ENCODE measurements at regions not wholly inside any gene's neighbourhood (a gene's known extent, or its start where the extent isn't known, plus 50 kb on each side); places are given as distances from the start of the nearest gene placed in this dataset.

GRCh38 chr5:110085826-110086225 lies 396.1 kb downstream of the MAN2A1 start:
- Histone ChIP-seq H3K27me3 (ENCODE audit: control insufficient read depth in 1 of 2, insufficient read depth in 2 of 2, low read length in 2 of 2) (no peaks in the 10 kb centered on the region), H3K4me1 (ENCODE audit: control insufficient read depth in 1 of 2, insufficient read depth in 2 of 2, low read length in 2 of 2) (no peaks in the 10 kb centered on the region), H3K4me3 (ENCODE audit: low read depth in 1 of 2, low read length in 2 of 2) (no peak overlapping the region), H3K9me3 (ENCODE audit: control insufficient read depth in 1 of 2, low read length in 2 of 2) (no peaks in the 10 kb centered on the region), H3K27ac (ENCODE audit: low read depth, low read length) (no peak overlapping the region), H3K9ac (ENCODE audit: low read depth in 1 of 2, low read length in 2 of 2) (no peak overlapping the region), H3K36me3 (ENCODE audit: control insufficient read depth in 1 of 2, insufficient read depth in 2 of 2, low read length in 2 of 2) (no peaks in the 10 kb centered on the region)

GRCh38 chr5:110086658-110087388 lies 397.1 kb downstream of the MAN2A1 start:
- no peak overlapping the region for H3K4me3 ChIP-seq (ENCODE audit: low read depth in 1 of 2, low read length in 2 of 2)

GRCh38 chr5:110087829-110088228 lies 398.1 kb downstream of the MAN2A1 start:
- Histone ChIP-seq H3K9ac (ENCODE audit: low read depth in 1 of 2, low read length in 2 of 2) (no peak overlapping the region), H3K27ac (ENCODE audit: low read depth, low read length) (no peak overlapping the region)

More at GRCh38 chr5:110086658-110087388, 397.1 kb downstream of the MAN2A1 start:
- H3K27ac ChIP-seq (ENCODE audit: low read depth, low read length) = no peak overlapping the region
- H3K27me3 ChIP-seq (ENCODE audit: control insufficient read depth in 1 of 2, insufficient read depth in 2 of 2, low read length in 2 of 2) = no peaks in the 10 kb centered on the region
- no peaks in the 10 kb centered on the region for H3K9me3 ChIP-seq (ENCODE audit: control insufficient read depth in 1 of 2, low read length in 2 of 2)
- no peaks in the 10 kb centered on the region for H3K36me3 ChIP-seq (ENCODE audit: control insufficient read depth in 1 of 2, insufficient read depth in 2 of 2, low read length in 2 of 2)
- no peak overlapping the region for H3K9ac ChIP-seq (ENCODE audit: low read depth in 1 of 2, low read length in 2 of 2)
- H3K4me1 ChIP-seq (ENCODE audit: control insufficient read depth in 1 of 2, insufficient read depth in 2 of 2, low read length in 2 of 2) = no peaks in the 10 kb centered on the region

GRCh38 chr5:110088676-110089436 lies 399.1 kb downstream of the MAN2A1 start:
- H3K36me3 ChIP-seq (ENCODE audit: control insufficient read depth in 1 of 2, insufficient read depth in 2 of 2, low read length in 2 of 2) = no peaks in the 10 kb centered on the region

More at GRCh38 chr5:110087829-110088228, 398.1 kb downstream of the MAN2A1 start:
- Histone ChIP-seq H3K36me3 (ENCODE audit: control insufficient read depth in 1 of 2, insufficient read depth in 2 of 2, low read length in 2 of 2) (no peaks in the 10 kb centered on the region), H3K4me1 (ENCODE audit: control insufficient read depth in 1 of 2, insufficient read depth in 2 of 2, low read length in 2 of 2) (no peaks in the 10 kb centered on the region), H3K9me3 (ENCODE audit: control insufficient read depth in 1 of 2, low read length in 2 of 2) (no peaks in the 10 kb centered on the region), H3K4me3 (ENCODE audit: low read depth in 1 of 2, low read length in 2 of 2) (no peak overlapping the region), H3K27me3 (ENCODE audit: control insufficient read depth in 1 of 2, insufficient read depth in 2 of 2, low read length in 2 of 2) (no peaks in the 10 kb centered on the region)

GRCh38 chr5:110092955-110093785 lies 403.4 kb downstream of the MAN2A1 start:
- H3K36me3 ChIP-seq (ENCODE audit: control insufficient read depth in 1 of 2, insufficient read depth in 2 of 2, low read length in 2 of 2) = no peaks in the 10 kb centered on the region
- H3K27me3 ChIP-seq (ENCODE audit: control insufficient read depth in 1 of 2, insufficient read depth in 2 of 2, low read length in 2 of 2) = no peaks in the 10 kb centered on the region
- H3K4me3 ChIP-seq (ENCODE audit: low read depth in 1 of 2, low read length in 2 of 2) = no peak overlapping the region
- no peaks in the 10 kb centered on the region for H3K9me3 ChIP-seq (ENCODE audit: control insufficient read depth in 1 of 2, low read length in 2 of 2)
- no peak overlapping the region for H3K27ac ChIP-seq (ENCODE audit: low read depth, low read length)
- H3K4me1 ChIP-seq (ENCODE audit: control insufficient read depth in 1 of 2, insufficient read depth in 2 of 2, low read length in 2 of 2) = no peaks in the 10 kb centered on the region
- H3K9ac ChIP-seq (ENCODE audit: low read depth in 1 of 2, low read length in 2 of 2) = no peak overlapping the region

More at GRCh38 chr5:110088676-110089436, 399.1 kb downstream of the MAN2A1 start:
- Histone ChIP-seq H3K9me3 (ENCODE audit: control insufficient read depth in 1 of 2, low read length in 2 of 2) (no peaks in the 10 kb centered on the region), H3K4me3 (ENCODE audit: low read depth in 1 of 2, low read length in 2 of 2) (no peak overlapping the region), H3K27me3 (ENCODE audit: control insufficient read depth in 1 of 2, insufficient read depth in 2 of 2, low read length in 2 of 2) (no peaks in the 10 kb centered on the region), H3K9ac (ENCODE audit: low read depth in 1 of 2, low read length in 2 of 2) (no peak overlapping the region), H3K4me1 (ENCODE audit: control insufficient read depth in 1 of 2, insufficient read depth in 2 of 2, low read length in 2 of 2) (no peaks in the 10 kb centered on the region), H3K27ac (ENCODE audit: low read depth, low read length) (no peak overlapping the region)

GRCh38 chr5:110094109-110094508 lies 404.4 kb downstream of the MAN2A1 start:
- H3K4me1 ChIP-seq (ENCODE audit: control insufficient read depth in 1 of 2, insufficient read depth in 2 of 2, low read length in 2 of 2) = no peaks in the 10 kb centered on the region
- no peaks in the 10 kb centered on the region for H3K9me3 ChIP-seq (ENCODE audit: control insufficient read depth in 1 of 2, low read length in 2 of 2)
- no peaks in the 10 kb centered on the region for H3K27me3 ChIP-seq (ENCODE audit: control insufficient read depth in 1 of 2, insufficient read depth in 2 of 2, low read length in 2 of 2)
- no peak overlapping the region for H3K9ac ChIP-seq (ENCODE audit: low read depth in 1 of 2, low read length in 2 of 2)
- H3K27ac ChIP-seq (ENCODE audit: low read depth, low read length) = no peak overlapping the region
- H3K36me3 ChIP-seq (ENCODE audit: control insufficient read depth in 1 of 2, insufficient read depth in 2 of 2, low read length in 2 of 2) = no peaks in the 10 kb centered on the region
- H3K4me3 ChIP-seq (ENCODE audit: low read depth in 1 of 2, low read length in 2 of 2) = no peak overlapping the region

GRCh38 chr5:110094548-110094947 lies 404.8 kb downstream of the MAN2A1 start:
- Histone ChIP-seq H3K4me3 (ENCODE audit: low read depth in 1 of 2, low read length in 2 of 2) (no peak overlapping the region), H3K9me3 (ENCODE audit: control insufficient read depth in 1 of 2, low read length in 2 of 2) (no peaks in the 10 kb centered on the region), H3K36me3 (ENCODE audit: control insufficient read depth in 1 of 2, insufficient read depth in 2 of 2, low read length in 2 of 2) (no peaks in the 10 kb centered on the region), H3K27me3 (ENCODE audit: control insufficient read depth in 1 of 2, insufficient read depth in 2 of 2, low read length in 2 of 2) (no peaks in the 10 kb centered on the region), H3K9ac (ENCODE audit: low read depth in 1 of 2, low read length in 2 of 2) (no peak overlapping the region), H3K27ac (ENCODE audit: low read depth, low read length) (no peak overlapping the region), H3K4me1 (ENCODE audit: control insufficient read depth in 1 of 2, insufficient read depth in 2 of 2, low read length in 2 of 2) (no peaks in the 10 kb centered on the region)

GRCh38 chr5:110096419-110096818 lies 406.7 kb downstream of the MAN2A1 start:
- H3K27me3 ChIP-seq (ENCODE audit: control insufficient read depth in 1 of 2, insufficient read depth in 2 of 2, low read length in 2 of 2) = no peaks in the 10 kb centered on the region
- no peak overlapping the region for H3K27ac ChIP-seq (ENCODE audit: low read depth, low read length)
- H3K36me3 ChIP-seq (ENCODE audit: control insufficient read depth in 1 of 2, insufficient read depth in 2 of 2, low read length in 2 of 2) = no peaks in the 10 kb centered on the region
- no peaks in the 10 kb centered on the region for H3K4me1 ChIP-seq (ENCODE audit: control insufficient read depth in 1 of 2, insufficient read depth in 2 of 2, low read length in 2 of 2)
- no peak overlapping the region for H3K9ac ChIP-seq (ENCODE audit: low read depth in 1 of 2, low read length in 2 of 2)
- no peak overlapping the region for H3K4me3 ChIP-seq (ENCODE audit: low read depth in 1 of 2, low read length in 2 of 2)
- H3K9me3 ChIP-seq (ENCODE audit: control insufficient read depth in 1 of 2, low read length in 2 of 2) = no peaks in the 10 kb centered on the region

GRCh38 chr5:110099572-110099971 lies 409.8 kb downstream of the MAN2A1 start:
- H3K9ac ChIP-seq (ENCODE audit: low read depth in 1 of 2, low read length in 2 of 2) = no peak overlapping the region
- H3K4me3 ChIP-seq (ENCODE audit: low read depth in 1 of 2, low read length in 2 of 2) = no peak overlapping the region
- no peaks in the 10 kb centered on the region for H3K9me3 ChIP-seq (ENCODE audit: control insufficient read depth in 1 of 2, low read length in 2 of 2)
- no peaks in the 10 kb centered on the region for H3K4me1 ChIP-seq (ENCODE audit: control insufficient read depth in 1 of 2, insufficient read depth in 2 of 2, low read length in 2 of 2)
- no peaks in the 10 kb centered on the region for H3K36me3 ChIP-seq (ENCODE audit: control insufficient read depth in 1 of 2, insufficient read depth in 2 of 2, low read length in 2 of 2)
- H3K27me3 ChIP-seq (ENCODE audit: control insufficient read depth in 1 of 2, insufficient read depth in 2 of 2, low read length in 2 of 2) = no peaks in the 10 kb centered on the region
- H3K27ac ChIP-seq (ENCODE audit: low read depth, low read length) = no peak overlapping the region

GRCh38 chr5:110103081-110103480 lies 413.4 kb downstream of the MAN2A1 start:
- H3K36me3 ChIP-seq (ENCODE audit: control insufficient read depth in 1 of 2, insufficient read depth in 2 of 2, low read length in 2 of 2) = no peaks in the 10 kb centered on the region
- no peak overlapping the region for H3K4me3 ChIP-seq (ENCODE audit: low read depth in 1 of 2, low read length in 2 of 2)
- peaks cover 15 to 16% of the 10 kb centered on the region in 2 donors for H3K4me1 ChIP-seq (ENCODE audit: control insufficient read depth in 1 of 2, insufficient read depth in 2 of 2, low read length in 2 of 2)
- no peak overlapping the region for H3K9ac ChIP-seq (ENCODE audit: low read depth in 1 of 2, low read length in 2 of 2)
- H3K27me3 ChIP-seq (ENCODE audit: control insufficient read depth in 1 of 2, insufficient read depth in 2 of 2, low read length in 2 of 2) = no peaks in the 10 kb centered on the region
- H3K9me3 ChIP-seq (ENCODE audit: control insufficient read depth in 1 of 2, low read length in 2 of 2) = no peaks in the 10 kb centered on the region
- H3K27ac ChIP-seq (ENCODE audit: low read depth, low read length) = no peak overlapping the region
